IMR-90 (cell line): ENCODE measurements at regions not wholly inside any gene's neighbourhood (a gene's known extent, or its start where the extent isn't known, plus 50 kb on each side); places are given as distances from the start of the nearest gene placed in this dataset.

Source experiments
- CHD1 ChIP-seq: IDR thresholded peaks from 2 replicates; pipeline ENCODE4 v1.6.1; 2012; ENCODE audit warnings: low read depth, low read length, improper control_type of control experiment
- MAFK ChIP-seq: IDR thresholded peaks from 2 replicates; pipeline ENCODE4 v1.6.1; 2012; ENCODE audit warnings: low read depth, low read length, improper control_type of control experiment
- MXI1 ChIP-seq: IDR thresholded peaks from 2 replicates; pipeline ENCODE4 v1.6.1; 2012; ENCODE audit warnings: low read depth, mild to moderate bottlenecking, low read length, moderate library complexity, borderline replicate concordance
- POLR2A ChIP-seq: IDR thresholded peaks from 2 replicates; pipeline ENCODE4 v1.6.1; 2012; ENCODE audit warnings: mild to moderate bottlenecking, low read depth, low read length
- RAD21 ChIP-seq: IDR thresholded peaks from 2 replicates; pipeline ENCODE4 v1.6.1; 2012; ENCODE audit warnings: low read length, improper control_type of control experiment
- SMC3 ChIP-seq: fragments of 150-350 bp; IDR thresholded peaks from 2 replicates; pipeline ENCODE4 v1.6.1; 2016; ENCODE audit warnings: low read depth, mild to moderate bottlenecking, antibody characterized with exemption, low read length, moderate library complexity
- TF ChIP-seq, protein P1 (sequence below): conservative IDR thresholded peaks from 2 replicates; pipeline ENCODE4 v1.5.1; 2012; ENCODE audit warnings: mild to moderate bottlenecking, low read depth, low read length, improper control_type of control experiment
- TF ChIP-seq, protein P2 (sequence below): fragments of 150-350 bp; IDR thresholded peaks from 2 replicates; pipeline ENCODE4 v1.6.1; 2016; ENCODE audit warnings: low read depth, mild to moderate bottlenecking, low read length, moderate library complexity, borderline replicate concordance

DNA sequence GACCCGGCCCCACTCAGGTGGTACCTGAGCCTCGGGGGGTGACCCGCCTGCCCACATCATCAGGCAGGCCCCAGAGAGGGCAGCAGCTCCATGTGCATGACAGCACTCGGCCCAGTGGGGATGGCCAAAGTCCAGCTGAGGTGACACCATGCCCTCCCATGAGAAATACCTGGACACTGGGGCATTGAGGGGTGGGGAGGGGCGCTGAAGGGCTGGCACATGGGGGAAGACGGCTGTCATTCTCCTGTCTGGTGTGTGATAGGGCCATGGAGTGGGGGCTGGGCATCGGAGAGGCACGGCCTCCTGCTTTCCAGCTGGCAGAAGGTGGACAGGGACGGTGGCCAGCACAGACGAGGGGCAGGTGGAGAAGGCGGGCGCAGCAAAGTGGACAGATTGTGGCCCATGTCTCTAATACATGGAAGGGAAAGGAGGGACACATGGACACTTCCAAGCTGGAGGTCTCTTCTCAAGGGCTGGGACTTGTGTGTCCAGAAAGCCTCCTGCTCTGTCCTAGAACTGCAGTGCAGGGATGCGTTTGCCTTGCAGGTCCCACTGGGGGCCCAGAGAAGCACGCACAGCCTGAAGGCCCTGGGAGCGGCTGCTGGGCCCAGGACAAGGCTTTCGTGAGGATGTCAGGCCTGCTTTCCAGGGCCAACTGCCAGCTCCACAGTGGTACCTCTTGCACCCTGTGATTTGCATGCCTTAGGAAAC is 302.2 kb downstream of the NDUFA10 start:
- TF ChIP-seq, protein P1, sequence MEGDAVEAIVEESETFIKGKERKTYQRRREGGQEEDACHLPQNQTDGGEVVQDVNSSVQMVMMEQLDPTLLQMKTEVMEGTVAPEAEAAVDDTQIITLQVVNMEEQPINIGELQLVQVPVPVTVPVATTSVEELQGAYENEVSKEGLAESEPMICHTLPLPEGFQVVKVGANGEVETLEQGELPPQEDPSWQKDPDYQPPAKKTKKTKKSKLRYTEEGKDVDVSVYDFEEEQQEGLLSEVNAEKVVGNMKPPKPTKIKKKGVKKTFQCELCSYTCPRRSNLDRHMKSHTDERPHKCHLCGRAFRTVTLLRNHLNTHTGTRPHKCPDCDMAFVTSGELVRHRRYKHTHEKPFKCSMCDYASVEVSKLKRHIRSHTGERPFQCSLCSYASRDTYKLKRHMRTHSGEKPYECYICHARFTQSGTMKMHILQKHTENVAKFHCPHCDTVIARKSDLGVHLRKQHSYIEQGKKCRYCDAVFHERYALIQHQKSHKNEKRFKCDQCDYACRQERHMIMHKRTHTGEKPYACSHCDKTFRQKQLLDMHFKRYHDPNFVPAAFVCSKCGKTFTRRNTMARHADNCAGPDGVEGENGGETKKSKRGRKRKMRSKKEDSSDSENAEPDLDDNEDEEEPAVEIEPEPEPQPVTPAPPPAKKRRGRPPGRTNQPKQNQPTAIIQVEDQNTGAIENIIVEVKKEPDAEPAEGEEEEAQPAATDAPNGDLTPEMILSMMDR: no peak
- TF ChIP-seq RAD21 (no peak), POLR2A (no peak), SMC3 (no peak), MXI1 (no peak), CHD1 (no peak), MAFK (no peak)
- TF ChIP-seq, protein P2, sequence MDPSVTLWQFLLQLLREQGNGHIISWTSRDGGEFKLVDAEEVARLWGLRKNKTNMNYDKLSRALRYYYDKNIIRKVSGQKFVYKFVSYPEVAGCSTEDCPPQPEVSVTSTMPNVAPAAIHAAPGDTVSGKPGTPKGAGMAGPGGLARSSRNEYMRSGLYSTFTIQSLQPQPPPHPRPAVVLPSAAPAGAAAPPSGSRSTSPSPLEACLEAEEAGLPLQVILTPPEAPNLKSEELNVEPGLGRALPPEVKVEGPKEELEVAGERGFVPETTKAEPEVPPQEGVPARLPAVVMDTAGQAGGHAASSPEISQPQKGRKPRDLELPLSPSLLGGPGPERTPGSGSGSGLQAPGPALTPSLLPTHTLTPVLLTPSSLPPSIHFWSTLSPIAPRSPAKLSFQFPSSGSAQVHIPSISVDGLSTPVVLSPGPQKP: no peak
